GM12875 (cell line): ENCODE measurements at regions not wholly inside any gene's neighbourhood (a gene's known extent, or its start where the extent isn't known, plus 50 kb on each side); places are given as distances from the start of the nearest gene placed in this dataset.

Experiments used
- H3K4me3 ChIP-seq: one replicate; pipeline ENCODE4 v1.5.1; 2011; ENCODE audit warnings: low read depth, low read length, control low read depth
- CTCF ChIP-seq: IDR thresholded peaks from 2 replicates; pipeline ENCODE4 v1.5.1; 2011; ENCODE audit warnings: low read depth, mild to moderate bottlenecking, control low read depth, inconsistent platforms, low read length, moderate library complexity, borderline replicate concordance; ENCODE audit not compliant: insufficient read depth

GRCh38 chr20:22386306-22386623 lies 198.1 kb downstream of the FOXA2 start:
- no peak overlapping the region for H3K4me3 ChIP-seq
- TF ChIP-seq CTCF, result no peak

GRCh38 chr20:22385602-22386305 lies 198.6 kb downstream of the FOXA2 start:
- no peak for TF ChIP-seq CTCF
- no peak overlapping the region for H3K4me3 ChIP-seq

- no peak for TF ChIP-seq CTCF
- H3K4me3 ChIP-seq, result no peak overlapping the region
Observed at GRCh38 chr20:22384978-22385377, 199.4 kb downstream of the FOXA2 start.

- no peak for TF ChIP-seq CTCF
- H3K4me3 ChIP-seq, result no peak overlapping the region
Observed at GRCh38 chr20:22383156-22383555, 201.2 kb downstream of the FOXA2 start.

- no peak for TF ChIP-seq CTCF
- H3K4me3 ChIP-seq, result no peak overlapping the region
Observed at GRCh38 chr20:22382742-22383141, 201.6 kb downstream of the FOXA2 start.

- no peak overlapping the region for H3K4me3 ChIP-seq
- TF ChIP-seq CTCF, result no peak
Observed at GRCh38 chr20:22381812-22382416, 202.5 kb downstream of the FOXA2 start.

GRCh38 chr20:22379472-22379871 lies 204.9 kb downstream of the FOXA2 start:
- no peak overlapping the region for H3K4me3 ChIP-seq
- no peak for TF ChIP-seq CTCF
